HG02885 (cell line): ENCODE measurements at regions not wholly inside any gene's neighbourhood (a gene's known extent, or its start where the extent isn't known, plus 50 kb on each side); places are given as distances from the start of the nearest gene placed in this dataset.

ENCODE experiments used
- ATAC-seq: cut with Tn5 transposase; IDR thresholded peaks from one replicate; pipeline ENCODE4 v1.9.1; 2021; ENCODE audit warnings: mild to moderate bottlenecking; ENCODE audit not compliant: unreplicated experiment, poor library complexity

DNA sequence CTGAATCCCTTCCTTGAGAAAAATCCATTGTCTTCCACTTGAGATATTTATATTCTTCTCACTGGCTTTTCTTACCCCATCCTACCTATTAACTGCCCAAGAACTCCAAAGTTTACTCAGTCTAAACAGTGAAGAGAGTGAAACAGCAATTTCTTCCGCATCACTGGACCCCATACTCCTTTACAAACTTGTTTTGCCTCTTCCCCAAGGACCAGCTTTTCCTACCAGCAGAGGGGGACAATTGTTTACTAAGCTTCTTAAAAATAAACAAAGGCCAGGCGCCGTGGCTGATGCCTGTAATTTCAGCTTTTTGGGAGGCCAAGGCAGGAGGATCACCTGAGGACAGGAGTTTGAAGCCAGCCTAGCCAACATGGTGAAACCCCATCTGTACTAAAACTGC is 52.0 kb downstream of the LRATD1 start:
- no peak for ATAC-seq

DNA sequence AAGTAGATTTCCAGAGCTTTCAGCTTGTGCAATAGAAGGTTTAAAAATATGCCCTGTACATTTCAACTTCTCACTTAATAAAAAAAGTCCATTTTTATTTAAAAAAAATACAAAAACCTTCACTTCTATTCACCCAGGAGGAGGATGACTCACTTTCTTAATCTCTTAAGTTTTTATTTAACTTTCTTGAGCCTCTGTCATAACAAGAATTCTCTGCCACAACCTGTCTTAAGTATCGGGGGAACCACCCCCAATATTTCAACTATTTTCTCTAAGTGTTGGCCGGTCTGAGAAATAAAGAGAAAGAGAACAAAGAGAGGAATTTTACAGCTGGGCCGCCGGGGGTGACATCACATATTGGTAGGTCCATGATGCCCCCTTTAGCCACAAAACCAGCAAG is 58.4 kb downstream of the LRATD1 start:
- no peak for ATAC-seq

DNA sequence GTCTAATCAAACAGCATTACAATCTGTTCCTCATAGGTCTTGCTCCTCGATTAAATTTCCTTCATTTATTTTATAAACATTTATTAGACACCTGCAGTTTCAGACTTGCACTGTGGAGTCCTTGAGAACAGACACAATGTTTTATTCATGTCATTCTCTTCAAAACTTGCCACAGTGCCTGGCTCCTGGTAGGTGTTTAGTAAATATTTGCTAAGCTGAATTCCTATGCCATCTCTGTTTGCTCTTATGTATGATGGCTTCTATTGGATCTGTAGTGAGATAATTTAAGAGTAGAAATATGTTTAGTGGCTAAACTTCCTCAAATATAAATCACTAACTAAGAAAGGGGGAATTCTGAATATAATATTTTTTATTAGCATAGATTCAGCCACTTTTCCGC is 61.4 kb downstream of the LRATD1 start:
- no peak for ATAC-seq

DNA sequence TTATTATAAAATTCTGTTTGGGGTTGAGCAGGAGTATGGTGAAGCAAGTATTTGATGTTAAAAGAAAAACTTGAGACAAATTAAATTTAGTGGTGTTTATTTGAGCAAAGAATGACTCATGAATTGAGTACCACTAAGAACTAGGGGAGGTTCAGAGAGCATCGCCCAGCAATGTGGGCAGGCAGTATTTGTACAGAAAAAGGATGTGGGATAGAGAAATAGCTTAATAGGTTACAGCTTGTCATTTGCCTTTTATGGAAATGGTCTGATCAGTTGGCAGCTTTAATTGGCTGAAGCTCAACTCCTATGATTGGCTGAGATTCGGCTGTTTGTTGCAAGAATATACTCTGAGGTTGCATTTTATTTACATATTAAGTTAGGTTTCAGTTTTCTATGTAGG is 68.2 kb downstream of the LRATD1 start:
- ATAC-seq, result no peak

DNA sequence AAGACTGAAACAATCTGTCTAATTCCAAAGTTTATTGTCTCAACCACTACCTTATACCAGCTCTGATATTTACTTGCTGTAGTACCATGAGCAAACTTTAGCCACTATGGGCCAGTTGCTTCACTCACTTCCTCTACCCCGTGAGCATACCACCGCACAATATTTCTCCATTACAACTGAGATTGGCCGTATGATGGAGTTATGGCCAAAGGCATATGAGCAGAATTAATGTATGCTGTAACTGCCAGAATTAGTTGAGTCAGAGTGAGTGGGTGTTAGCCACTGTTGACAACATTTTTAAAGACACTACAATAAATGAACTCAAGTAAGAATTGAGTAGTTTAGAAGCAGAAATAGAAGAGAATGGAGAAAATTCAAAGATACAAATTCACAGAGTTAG is 69.7 kb downstream of the LRATD1 start:
- ATAC-seq, result no peak

DNA sequence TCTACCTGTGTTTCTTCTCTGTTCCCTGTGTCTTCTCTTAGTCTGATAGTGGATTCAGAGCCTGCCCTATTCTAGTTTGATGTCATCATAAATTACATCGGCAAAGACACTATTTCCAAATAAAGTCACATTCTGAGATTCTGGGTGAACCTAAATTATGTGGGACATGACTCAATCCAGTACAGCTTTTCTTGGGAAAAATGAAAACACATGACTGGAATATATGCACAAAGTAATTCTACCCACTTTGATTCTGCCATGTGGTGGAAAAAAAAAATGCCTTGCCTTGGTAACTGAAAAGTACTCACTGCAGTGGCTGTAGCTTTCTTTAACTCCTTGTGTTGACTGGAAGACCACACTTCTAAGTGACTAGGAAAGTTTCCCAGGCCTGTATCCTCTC is 73.7 kb downstream of the LRATD1 start:
- no peak for ATAC-seq

DNA sequence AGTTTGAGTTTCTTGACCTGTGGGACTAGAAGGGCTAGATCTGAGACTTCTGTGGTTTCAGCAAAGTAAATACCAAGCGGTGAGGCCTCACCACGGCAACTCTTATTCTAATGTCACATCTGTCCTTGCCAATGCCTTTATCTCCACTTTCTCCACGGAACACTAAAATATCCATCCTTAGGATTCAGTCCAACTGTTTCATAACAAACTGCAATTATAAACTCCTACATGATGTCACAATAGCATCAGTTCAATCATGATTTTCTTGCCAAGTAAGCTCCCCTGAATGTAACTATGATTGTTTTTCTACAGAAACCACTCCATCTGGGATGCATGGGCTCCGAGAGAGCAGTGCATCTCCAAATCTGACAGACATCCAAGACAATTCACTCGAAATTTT is 79.6 kb downstream of the LRATD1 start:
- ATAC-seq, result no peak

DNA sequence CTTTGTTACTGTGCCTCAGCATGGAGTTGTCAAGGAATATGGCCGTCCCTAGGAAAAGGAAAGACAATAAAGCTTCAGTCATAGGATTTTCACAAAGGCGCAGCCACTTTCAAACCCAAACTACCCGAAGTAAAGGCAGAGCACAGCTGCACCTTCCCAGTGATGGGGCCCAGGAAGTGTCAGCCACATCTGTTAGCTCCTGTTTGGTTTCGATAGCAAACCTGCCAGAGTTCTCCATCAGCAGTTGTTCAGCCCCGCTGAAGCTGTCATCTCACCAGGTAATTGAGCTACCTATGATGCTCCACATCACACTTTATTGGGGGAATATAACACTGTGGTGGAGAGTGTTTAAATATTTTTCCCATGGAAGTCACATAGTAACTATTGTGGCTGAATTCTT is 80.7 kb downstream of the LRATD1 start:
- no peak for ATAC-seq

DNA sequence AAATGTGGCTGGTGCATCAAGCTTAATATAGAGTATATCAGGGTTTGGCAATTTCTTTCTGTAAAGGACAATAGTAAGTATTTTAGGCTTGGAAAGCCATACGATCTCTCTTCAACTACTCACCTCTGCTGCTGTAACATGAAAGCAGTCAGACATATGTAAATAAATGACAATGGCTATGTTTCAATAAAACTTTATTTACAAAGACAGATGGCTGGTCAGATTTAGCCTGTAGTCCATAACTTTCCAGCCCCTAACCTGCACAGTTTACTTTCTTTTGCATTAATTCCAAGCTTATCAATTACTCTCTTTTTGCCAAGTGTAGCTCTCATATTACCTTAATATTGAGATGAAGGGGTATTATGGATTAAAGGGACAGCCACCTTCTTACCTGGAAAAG is 83.1 kb downstream of the LRATD1 start:
- ATAC-seq, result no peak

DNA sequence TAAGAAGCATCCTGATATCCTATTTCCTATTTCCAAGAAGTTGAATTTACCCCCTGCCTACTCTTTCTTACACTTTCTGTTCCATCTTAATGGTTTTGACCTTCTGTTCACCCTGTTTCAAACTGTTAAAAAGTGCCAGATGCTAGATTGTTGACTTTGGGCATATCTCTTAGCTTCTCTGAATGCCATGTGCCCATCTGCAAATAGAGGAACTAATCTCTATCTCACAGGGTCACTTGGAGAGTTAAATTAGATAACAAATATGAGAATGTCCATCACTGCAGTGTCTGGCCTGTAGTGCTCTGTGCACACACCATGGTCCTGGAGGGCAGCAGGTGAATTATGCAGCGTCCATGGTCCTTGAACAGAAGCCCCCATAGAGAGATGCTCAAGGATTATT is 83.8 kb downstream of the LRATD1 start:
- ATAC-seq, result no peak

DNA sequence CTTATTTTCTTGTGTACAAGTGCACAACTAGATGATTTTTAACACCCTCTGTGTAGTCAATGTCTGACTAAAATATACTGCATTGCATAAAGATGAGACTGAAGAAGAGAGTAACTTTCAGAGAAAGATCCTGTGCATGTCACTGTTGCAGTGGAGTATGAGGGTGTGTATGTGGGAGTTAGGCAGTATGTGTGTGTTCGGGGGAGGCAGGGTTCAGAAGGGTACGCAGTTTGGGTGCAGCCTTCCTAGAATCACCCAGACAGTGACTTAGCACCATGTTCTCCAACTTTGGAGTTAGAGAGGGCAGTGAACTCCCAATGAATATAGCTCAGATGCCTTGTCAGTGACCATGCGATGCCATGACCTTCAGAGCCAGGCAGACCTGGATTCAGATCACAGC is 84.6 kb downstream of the LRATD1 start:
- no peak for ATAC-seq

DNA sequence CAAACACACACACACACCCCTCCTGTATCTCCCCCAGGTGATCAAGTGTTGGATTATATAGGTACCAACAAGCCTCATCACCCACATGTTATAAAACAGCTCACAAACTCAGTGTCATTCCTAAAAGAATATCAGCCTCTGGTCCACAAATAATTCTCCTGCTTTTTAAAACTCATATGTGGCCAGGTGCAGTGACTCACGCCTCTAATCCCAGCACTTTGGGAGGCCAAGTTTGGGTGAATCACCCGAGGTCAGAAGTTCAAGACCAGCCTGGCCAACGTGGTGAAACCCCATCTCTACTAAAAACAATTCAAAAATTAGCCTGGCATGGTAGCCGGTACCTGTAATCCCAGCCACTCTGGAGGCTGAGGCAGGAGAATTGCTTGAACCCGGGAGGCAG is 87.8 kb downstream of the LRATD1 start:
- no peak for ATAC-seq

DNA sequence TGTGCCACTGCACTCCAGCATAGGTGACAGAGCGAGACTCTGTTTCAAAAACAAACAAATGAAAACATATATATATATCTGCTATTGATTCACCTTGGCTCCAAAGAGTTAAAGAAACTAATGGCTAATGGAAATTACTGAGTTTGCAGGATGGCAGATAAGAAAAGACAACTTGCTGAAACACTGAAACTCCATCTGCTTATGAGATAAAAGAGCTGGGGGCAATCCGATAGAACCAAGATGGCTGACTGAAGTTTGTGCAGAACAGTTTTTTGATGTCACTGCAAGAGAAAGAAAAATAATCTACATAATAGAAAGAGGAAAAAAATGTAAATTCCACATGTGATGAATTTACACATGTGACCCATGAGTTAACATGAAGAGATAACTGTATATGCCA is 88.2 kb downstream of the LRATD1 start:
- ATAC-seq, result no peak

DNA sequence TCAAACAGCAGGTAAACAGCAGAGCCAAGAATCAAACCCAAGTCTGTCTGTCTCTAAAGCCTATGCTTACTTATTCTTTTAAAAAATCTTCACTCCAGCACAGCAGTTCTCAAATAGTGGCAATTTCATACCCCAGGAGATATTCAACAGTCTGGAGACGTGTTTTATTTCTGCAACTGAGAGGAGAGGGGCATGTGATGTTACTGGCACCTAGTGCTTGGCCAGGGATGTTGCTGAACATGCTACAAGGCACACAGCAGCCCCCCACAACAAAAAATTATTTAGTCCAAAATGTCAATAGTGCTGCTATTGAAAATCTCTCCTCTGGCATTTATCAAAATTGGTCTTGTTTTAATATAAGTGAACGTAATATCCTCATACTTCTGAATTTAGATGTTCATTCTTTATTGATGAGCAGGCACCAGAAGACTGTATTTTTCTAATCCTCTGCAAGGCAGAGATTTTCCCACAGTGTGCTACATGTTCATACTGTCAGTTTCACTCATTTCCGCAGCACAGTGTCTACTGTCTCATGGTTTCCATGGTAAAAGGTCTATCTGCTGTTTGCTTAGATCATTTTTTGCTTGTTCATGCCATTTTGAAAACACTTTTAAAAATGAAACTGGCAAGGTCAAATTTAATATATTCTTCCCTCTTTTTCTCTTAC is 90.5 kb downstream of the LRATD1 start:
- ATAC-seq, result no peak

DNA sequence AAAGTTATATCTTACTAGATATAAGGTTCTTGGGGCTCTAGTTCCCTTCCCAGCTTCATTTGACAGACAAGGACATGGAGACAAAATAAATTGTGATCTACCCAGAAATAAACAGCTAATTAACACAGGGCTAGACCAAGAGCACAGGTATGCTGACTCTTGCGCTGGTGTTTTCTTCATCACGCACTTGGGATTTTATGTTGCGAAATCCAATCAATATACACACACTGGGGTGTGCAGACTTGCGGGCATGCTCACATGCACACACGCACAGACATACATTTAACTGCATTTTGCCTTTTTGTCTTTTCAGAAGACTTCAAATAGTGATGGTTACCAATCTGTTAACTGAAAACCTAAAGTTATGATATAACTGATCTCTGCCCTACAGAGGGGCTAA is 91.2 kb downstream of the LRATD1 start:
- no peak for ATAC-seq

DNA sequence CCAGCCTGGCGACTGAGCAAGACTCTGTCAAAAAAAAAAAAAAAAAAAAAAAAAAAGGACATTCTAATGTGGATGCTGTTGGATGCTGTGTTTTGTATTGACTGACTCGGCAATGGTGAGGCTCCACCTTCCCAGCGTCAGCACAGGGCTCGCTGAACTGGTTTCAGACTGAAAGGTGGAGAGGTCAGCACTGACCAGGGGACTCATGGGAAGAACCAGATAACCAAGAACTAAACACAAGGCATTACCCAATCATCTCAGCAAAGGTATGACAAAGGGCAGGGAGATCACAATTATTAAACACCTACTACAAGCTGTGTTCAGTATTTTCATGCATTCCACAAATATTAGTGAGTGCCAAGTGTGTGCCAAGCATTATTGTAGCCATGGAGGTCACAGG is 103.2 kb downstream of the LRATD1 start:
- ATAC-seq, result no peak

DNA sequence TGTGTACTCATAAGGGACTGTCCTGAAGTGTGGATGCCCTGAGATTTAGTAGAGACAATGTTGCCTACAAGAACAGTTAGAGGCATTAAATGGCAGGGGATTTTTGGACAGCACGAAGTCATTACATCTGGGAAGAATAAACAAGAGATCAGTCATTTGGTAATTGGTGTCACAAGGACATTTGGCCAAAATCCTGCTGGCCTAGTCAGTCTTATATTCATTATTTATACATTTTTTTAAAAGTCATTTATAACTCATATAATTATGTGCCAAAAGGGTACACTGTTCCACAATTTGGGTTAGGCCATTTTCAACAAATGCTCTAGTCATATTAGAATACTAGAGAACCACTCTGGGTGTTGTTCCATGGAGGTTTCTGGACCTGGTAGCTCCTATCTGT is 104.7 kb downstream of the LRATD1 start:
- ATAC-seq, result no peak

DNA sequence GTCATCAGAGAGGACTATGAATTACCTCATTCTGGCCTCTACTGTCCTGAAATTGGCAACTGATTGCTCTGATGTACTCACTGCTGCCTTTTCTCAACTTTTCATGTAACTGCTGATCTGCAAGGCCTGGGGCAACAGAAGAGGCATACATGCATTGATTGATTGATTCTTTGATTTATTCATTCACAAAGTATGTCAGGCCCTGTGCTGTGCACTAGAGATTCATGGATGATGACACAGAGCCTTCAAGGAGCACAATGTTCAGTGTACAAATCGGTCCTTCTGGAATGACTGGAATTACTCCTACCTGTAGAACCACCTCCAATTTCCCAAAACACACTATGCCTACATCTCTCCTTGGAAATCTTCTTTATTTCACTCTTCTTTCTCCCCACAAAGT is 111.3 kb downstream of the LRATD1 start:
- no peak for ATAC-seq

DNA sequence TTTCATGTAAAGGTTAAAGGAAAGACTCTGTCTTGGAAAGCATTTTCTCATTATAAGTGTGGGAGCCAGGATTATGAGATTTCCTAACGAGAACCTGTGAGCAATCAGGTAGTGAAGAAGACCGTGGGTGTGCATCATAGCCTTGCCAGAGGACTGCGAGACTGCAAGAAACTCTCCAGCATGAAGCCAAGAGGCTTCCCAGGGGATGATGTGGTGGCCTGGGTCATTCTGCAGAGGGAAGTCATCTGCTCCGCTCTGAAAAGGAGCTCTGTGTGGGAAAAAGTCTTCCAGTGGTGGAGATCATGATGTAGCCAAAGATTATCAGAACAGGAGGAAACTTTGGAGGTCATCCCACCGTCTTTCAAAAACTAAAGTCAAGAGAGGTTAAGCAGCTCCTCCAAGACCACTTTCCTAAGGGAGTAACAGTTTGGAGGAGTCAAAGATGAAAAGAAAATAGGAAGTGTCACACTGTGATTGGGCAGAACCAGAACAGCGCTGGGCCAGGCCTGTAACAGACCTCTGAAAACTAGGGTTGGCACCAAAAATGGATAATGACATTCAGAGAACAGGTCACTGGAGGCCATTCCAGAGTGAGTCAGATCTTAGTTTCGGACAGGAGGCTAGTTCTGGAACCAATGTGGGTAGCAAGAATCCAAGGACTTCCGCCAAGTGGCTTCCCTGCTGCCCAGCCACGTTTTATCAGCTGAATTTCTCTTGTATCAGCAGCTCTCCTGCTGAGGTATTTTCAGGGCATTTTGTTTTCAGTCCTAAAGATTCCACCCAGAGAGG is 113.0 kb downstream of the LRATD1 start:
- no peak for ATAC-seq

DNA sequence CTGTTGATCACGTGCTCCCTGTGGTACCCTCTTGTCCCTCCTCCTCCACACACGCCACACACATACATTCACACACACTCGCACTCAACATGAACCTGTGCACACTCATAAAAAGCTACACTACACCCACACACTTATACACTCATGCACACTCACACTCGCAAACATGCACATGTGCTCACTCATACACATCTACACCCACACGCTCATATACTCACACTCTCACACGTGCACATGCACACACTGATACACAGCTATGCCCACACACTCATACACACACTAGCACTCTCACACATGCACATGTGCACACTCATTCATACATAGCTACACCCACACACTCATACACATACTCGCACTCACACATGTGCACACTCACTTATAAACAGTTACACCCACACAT is 113.6 kb downstream of the LRATD1 start:
- no peak for ATAC-seq

DNA sequence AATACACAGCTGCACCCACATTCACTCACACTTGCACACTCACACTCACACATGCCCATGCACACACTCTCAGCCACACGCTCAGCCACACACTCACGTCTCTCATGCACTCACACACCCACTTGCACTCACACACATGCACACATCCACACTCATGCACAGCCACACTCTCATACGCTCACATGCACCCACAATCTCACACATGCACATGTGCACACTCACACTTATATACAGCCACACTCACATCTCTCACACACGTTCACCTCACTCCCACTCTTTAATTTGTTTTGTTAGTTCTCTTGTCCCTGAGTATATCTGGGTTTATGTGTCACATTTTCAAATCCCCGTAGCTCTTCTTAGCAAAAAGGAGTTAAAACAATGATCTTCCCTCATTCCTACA is 114.9 kb downstream of the LRATD1 start:
- no peak for ATAC-seq

DNA sequence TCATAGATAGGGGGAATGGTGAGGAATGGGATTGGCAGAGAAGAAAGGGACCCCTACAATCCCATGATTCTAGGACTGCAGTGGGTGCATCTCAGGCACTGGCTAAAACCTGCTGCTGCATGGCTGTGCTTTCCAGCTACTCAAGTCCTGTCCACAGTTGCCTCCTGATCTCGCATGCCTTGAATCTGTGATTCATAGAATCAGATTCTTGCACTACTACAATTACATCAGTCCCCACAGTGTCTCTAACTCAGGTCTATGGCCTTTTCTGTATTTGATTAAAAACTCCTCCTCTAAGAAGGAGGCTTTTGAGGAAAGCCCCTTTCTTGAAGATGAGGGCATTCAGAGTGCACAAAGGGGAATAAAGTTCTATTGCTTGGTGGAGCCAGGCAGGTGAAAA is 117.4 kb downstream of the LRATD1 start:
- ATAC-seq, result no peak
